Mesenchymal stem cell (in vitro differentiated cells and primary cell): ENCODE measurements at regions not wholly inside any gene's neighbourhood (a gene's known extent, or its start where the extent isn't known, plus 50 kb on each side); places are given as distances from the start of the nearest gene placed in this dataset.

Experiments
- DNase-seq: peaks from one replicate; pipeline ENCODE4 v3.0.0-alpha.2; 2013
- H2AFZ ChIP-seq: one replicate; pipeline ENCODE4 v1.6.1; 2013; ENCODE audit warnings: low read depth, mild to moderate bottlenecking, control low read depth, inconsistent platforms, low read length, moderate library complexity
- H2AK5ac ChIP-seq: 2 replicates; pipeline ENCODE4 v1.6.1; 2013; ENCODE audit warnings: low read length, moderate library complexity, mild to moderate bottlenecking, inconsistent platforms; ENCODE audit not compliant: severe bottlenecking
- H2BK120ac ChIP-seq: one replicate; pipeline ENCODE4 v1.6.1; 2013; ENCODE audit warnings: low read depth, mild to moderate bottlenecking, inconsistent platforms, low read length, moderate library complexity
- H2BK12ac ChIP-seq, 2 experiments: one replicate each; pipeline ENCODE4 v1.6.1; 2013; ENCODE audit warnings: inconsistent platforms in 2 of 2, low read length in 2 of 2, mild to moderate bottlenecking in 2 of 2, moderate library complexity in 2 of 2, control low read depth in 1 of 2
- H2BK15ac ChIP-seq: one replicate; pipeline ENCODE4 v1.6.1; 2013; ENCODE audit warnings: mild to moderate bottlenecking, low read depth, inconsistent platforms; ENCODE audit not compliant: poor library complexity, severe bottlenecking
- H2BK5ac ChIP-seq: 2 replicates; pipeline ENCODE4 v1.6.1; 2013; ENCODE audit warnings: low read depth, mild to moderate bottlenecking, low read length, control low read depth, inconsistent platforms; ENCODE audit not compliant: poor library complexity, severe bottlenecking
- H3K14ac ChIP-seq, 2 experiments: one replicate each; pipeline ENCODE4 v1.6.1; 2013; ENCODE audit warnings: inconsistent platforms in 2 of 2, low read length in 2 of 2, control low read depth in 1 of 2, mild to moderate bottlenecking in 1 of 2, moderate library complexity in 1 of 2
- H3K18ac ChIP-seq, 2 experiments: one replicate each; pipeline ENCODE4 v1.6.1; 2013; ENCODE audit warnings: inconsistent platforms in 2 of 2, low read length in 2 of 2, control low read depth in 1 of 2, low read depth in 1 of 2, mild to moderate bottlenecking in 1 of 2
- H3K23ac ChIP-seq, 2 experiments: one replicate each; pipeline ENCODE4 v1.6.1; 2013; ENCODE audit warnings: inconsistent platforms in 2 of 2, low read length in 2 of 2, mild to moderate bottlenecking in 2 of 2, moderate library complexity in 2 of 2, control low read depth in 1 of 2
- H3K27ac ChIP-seq: 2 replicates; pipeline ENCODE4 v1.5.1; 2013; ENCODE audit warnings: mild to moderate bottlenecking, moderate library complexity, low read length, control low read depth, inconsistent platforms; ENCODE audit not compliant: poor library complexity, severe bottlenecking
- H3K27me3 ChIP-seq, 2 experiments: 2 replicates each; pipeline versions ENCODE4 v1.6.1 to v1.7.0; 2013; ENCODE audit warnings: low read length in 2 of 2, mild to moderate bottlenecking in 2 of 2, moderate library complexity in 2 of 2, control low read depth in 1 of 2, inconsistent platforms in 1 of 2; ENCODE audit not compliant: control insufficient read depth in 1 of 2, insufficient read depth in 1 of 2
- H3K36me3 ChIP-seq, 2 experiments: 2 replicates each; pipeline versions ENCODE4 v1.6.1 to v1.7.0; 2013; ENCODE audit warnings: low read length in 2 of 2, control low read depth in 1 of 2, inconsistent platforms in 1 of 2, low read depth in 1 of 2, mild to moderate bottlenecking in 1 of 2; ENCODE audit not compliant: insufficient read depth in 2 of 2, control insufficient read depth in 1 of 2
- H3K4ac ChIP-seq, 2 experiments: one replicate each; pipeline ENCODE4 v1.6.1; 2013; ENCODE audit warnings: inconsistent platforms in 2 of 2, low read length in 2 of 2, mild to moderate bottlenecking in 2 of 2, moderate library complexity in 2 of 2, control low read depth in 1 of 2, low read depth in 1 of 2
- H3K4me1 ChIP-seq: 2 replicates; pipeline ENCODE4 v1.6.1; 2013; ENCODE audit warnings: low read depth, low read length, control low read depth; ENCODE audit not compliant: control insufficient read depth, insufficient read depth
- H3K4me2 ChIP-seq: 2 replicates; pipeline ENCODE4 v1.6.1; 2013; ENCODE audit warnings: low read length, mild to moderate bottlenecking, inconsistent platforms; ENCODE audit not compliant: poor library complexity, severe bottlenecking
- H3K4me3 ChIP-seq, 2 experiments: 2 replicates each; pipeline versions ENCODE4 v1.5.1 to v1.7.0; 2013; ENCODE audit warnings: low read length in 2 of 2, mild to moderate bottlenecking in 2 of 2, control low read depth in 1 of 2, low read depth in 1 of 2; ENCODE audit not compliant: insufficient read depth in 1 of 2
- H3K79me1 ChIP-seq: replicated peaks from 2 replicates; pipeline ENCODE4 v1.6.1; 2013; ENCODE audit warnings: mild to moderate bottlenecking, control low read depth, low read length, inconsistent platforms; ENCODE audit not compliant: poor library complexity, severe bottlenecking
- H3K9ac ChIP-seq: 2 replicates; pipeline ENCODE4 v1.7.0; 2013; ENCODE audit warnings: mild to moderate bottlenecking, low read length, moderate library complexity
- H3K9me3 ChIP-seq: 2 replicates; pipeline ENCODE4 v1.7.0; 2013; ENCODE audit warnings: mild to moderate bottlenecking, low read length; ENCODE audit not compliant: control insufficient read depth
- H4K8ac ChIP-seq: one replicate; pipeline ENCODE4 v1.6.1; 2013; ENCODE audit warnings: inconsistent platforms, mild to moderate bottlenecking, low read length, moderate library complexity
- H4K91ac ChIP-seq: one replicate; pipeline ENCODE4 v1.6.1; 2013; ENCODE audit warnings: mild to moderate bottlenecking, low read length, inconsistent platforms
- WGBS: methylation state at CpG from one replicate; pipeline ENCODE4 v1.1.7; 2013; ENCODE audit warnings: mixed read lengths; 5-methylcytosine and 5-hydroxymethylcytosine counted together

- no peak overlapping the region for H3K14ac ChIP-seq
- no peak overlapping the region for H3K27ac ChIP-seq
- no peak overlapping the region for H2BK5ac ChIP-seq
- H2AK5ac ChIP-seq = no peak overlapping the region
- no peak overlapping the region for H2BK12ac ChIP-seq
- H3K4ac ChIP-seq = no peak overlapping the region
- no peak overlapping the region for H3K18ac ChIP-seq
- no peaks in the 10 kb centered on the region for H3K36me3 ChIP-seq
- DNase-seq = no peak
- no peak overlapping the region for H3K23ac ChIP-seq
- H2AFZ ChIP-seq = no peak overlapping the region
- H3K4me3 ChIP-seq = no peak overlapping the region
- H3K79me1 ChIP-seq = no peaks in the 10 kb centered on the region
- 87% methylated on average over 5 of the region's 5 CpGs for WGBS
- no peaks in the 10 kb centered on the region for H3K4me1 ChIP-seq
- H3K9me3 ChIP-seq = peaks cover 19% of the 10 kb centered on the region
- no peak overlapping the region for H4K91ac ChIP-seq
- H3K4me2 ChIP-seq = no peak overlapping the region
- H3K27me3 ChIP-seq = peaks cover 0 to 27% of the 10 kb centered on the region in 2 experiments
- H3K9ac ChIP-seq = no peak overlapping the region
- no peak overlapping the region for H2BK120ac ChIP-seq
- H4K8ac ChIP-seq = no peak overlapping the region
- no peak overlapping the region for H2BK15ac ChIP-seq
These were observed 207.6 kb upstream of the SMIM21 start for GRCh38 chr18:75635096-75635495.

- H2BK15ac ChIP-seq = no peak overlapping the region
- H3K23ac ChIP-seq = no peak overlapping the region
- H3K4me3 ChIP-seq = no peak overlapping the region
- no peaks in the 10 kb centered on the region for H3K9me3 ChIP-seq
- H3K27ac ChIP-seq = no peak overlapping the region
- no peaks in the 10 kb centered on the region for H3K4me1 ChIP-seq
- 84% methylated on average over 5 of the region's 5 CpGs for WGBS
- peak overlapping the region in 1 of 2 experiments; percentile 59 for H3K14ac ChIP-seq
- no peak overlapping the region for H2BK12ac ChIP-seq
- no peak overlapping the region for H4K91ac ChIP-seq
- no peaks in the 10 kb centered on the region for H3K36me3 ChIP-seq
- no peaks in the 10 kb centered on the region for H3K79me1 ChIP-seq
- no peak for DNase-seq
- no peak overlapping the region for H3K18ac ChIP-seq
- H2BK5ac ChIP-seq = no peak overlapping the region
- no peak overlapping the region for H4K8ac ChIP-seq
- no peak overlapping the region for H2AFZ ChIP-seq
- no peak overlapping the region for H3K4ac ChIP-seq
- H2BK120ac ChIP-seq = no peak overlapping the region
- no peak overlapping the region for H3K4me2 ChIP-seq
- H2AK5ac ChIP-seq = no peak overlapping the region
- no peaks in the 10 kb centered on the region for H3K27me3 ChIP-seq
- H3K9ac ChIP-seq = no peak overlapping the region
These were observed 198.5 kb upstream of the SMIM21 start for GRCh38 chr18:75625966-75626365.

DNA sequence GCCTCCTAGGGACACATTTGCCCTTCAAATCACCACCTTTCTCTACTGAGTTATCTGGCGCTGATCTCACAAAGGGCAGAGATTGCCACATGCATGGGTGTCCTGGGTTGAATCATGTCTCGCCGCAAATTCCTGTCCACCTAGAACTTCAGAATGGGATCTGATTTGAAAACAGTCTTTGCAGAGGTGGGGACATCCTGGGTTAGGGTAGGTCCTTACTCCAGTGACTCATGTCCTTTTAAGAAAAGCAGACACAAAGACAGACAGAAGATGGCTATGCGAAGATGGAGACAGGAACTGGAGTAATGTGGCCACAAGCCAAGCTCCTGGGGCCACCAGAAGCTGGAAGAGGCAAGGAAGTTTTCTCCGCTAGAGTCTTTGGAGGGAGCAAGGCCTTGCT, 197.4 kb upstream of the SMIM21 start:
- 93% methylated on average over 5 of the region's 5 CpGs for WGBS
- H4K8ac ChIP-seq = no peak overlapping the region

DNA sequence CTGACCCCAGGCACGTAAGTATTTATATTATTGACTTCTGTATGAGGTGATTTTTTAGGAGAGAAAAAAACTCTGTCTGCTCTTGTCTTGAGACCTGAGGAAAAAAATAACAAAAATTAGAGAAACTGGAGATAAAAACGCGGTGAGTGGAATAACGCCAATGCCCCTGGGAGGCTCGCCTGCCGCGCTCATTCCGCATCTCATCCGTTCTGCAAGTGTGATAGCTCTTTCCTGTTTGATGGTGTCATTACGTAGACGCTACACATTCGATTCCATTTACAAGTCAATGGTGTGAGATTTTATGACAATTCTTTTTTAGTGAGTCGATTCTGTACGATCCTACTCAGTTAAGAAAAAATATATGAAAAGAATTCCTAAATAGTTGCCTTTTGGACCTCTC, 194.3 kb upstream of the SMIM21 start:
- no peaks in the 10 kb centered on the region for H3K79me1 ChIP-seq
- 96% methylated on average over 13 of the region's 14 CpGs for WGBS

More for the DNA sequence above, 197.4 kb upstream of the SMIM21 start:
- Histone ChIP-seq H3K9ac (no peak overlapping the region), H3K36me3 (no peaks in the 10 kb centered on the region), H2BK5ac (no peak overlapping the region), H2AK5ac (no peak overlapping the region), H2BK12ac (no peak overlapping the region), H2BK120ac (no peak overlapping the region), H3K4ac (no peak overlapping the region), H3K23ac (no peak overlapping the region), H3K79me1 (no peaks in the 10 kb centered on the region), H3K18ac (no peak overlapping the region), H4K91ac (no peak overlapping the region), H3K27me3 (no peaks in the 10 kb centered on the region), H3K4me1 (no peaks in the 10 kb centered on the region), H3K4me2 (no peak overlapping the region), H3K9me3 (no peaks in the 10 kb centered on the region), H2BK15ac (no peak overlapping the region), H3K14ac (no peak overlapping the region), H3K4me3 (no peak overlapping the region), H2AFZ (no peak overlapping the region), H3K27ac (no peak overlapping the region)
- no peak for DNase-seq

More for the DNA sequence above, 194.3 kb upstream of the SMIM21 start:
- Histone ChIP-seq H2BK12ac (no peak overlapping the region), H3K27me3 (no peaks in the 10 kb centered on the region), H2BK120ac (no peak overlapping the region), H3K23ac (no peak overlapping the region), H3K9me3 (peaks cover 7% of the 10 kb centered on the region), H3K4me2 (no peak overlapping the region), H4K8ac (no peak overlapping the region), H4K91ac (no peak overlapping the region), H3K4me1 (no peaks in the 10 kb centered on the region), H3K4ac (no peak overlapping the region), H3K27ac (no peak overlapping the region), H3K36me3 (no peaks in the 10 kb centered on the region), H2AFZ (no peak overlapping the region), H3K9ac (no peak overlapping the region), H2BK15ac (no peak overlapping the region), H2BK5ac (no peak overlapping the region), H3K14ac (no peak overlapping the region), H3K18ac (no peak overlapping the region), H2AK5ac (no peak overlapping the region), H3K4me3 (no peak overlapping the region)
- DNase-seq = no peak
